Body of pancreas (tissue), 4 donors: ENCODE measurements at regions not wholly inside any gene's neighbourhood (a gene's known extent, or its start where the extent isn't known, plus 50 kb on each side); places are given as distances from the start of the nearest gene placed in this dataset.

Experiments used
- POLR2A ChIP-seq, 3 donors: fragments of 450-650 bp; IDR thresholded peaks; one replicate each; pipeline ENCODE4 v1.6.1; 2016; ENCODE audit warnings: antibody characterized with exemption in 3 of 3, mild to moderate bottlenecking in 2 of 3
- TF ChIP-seq, protein P1 (sequence below), 7 experiments: fragments of 450-650 bp in 4 of 7; fragments of 200-600 bp in 3 of 7; sonication (generic) in 3 of 7; IDR thresholded peaks; one replicate each; pipeline ENCODE4 v1.5.1; 2016 to 2019; ENCODE audit warnings: antibody characterized with exemption in 7 of 7

DNA sequence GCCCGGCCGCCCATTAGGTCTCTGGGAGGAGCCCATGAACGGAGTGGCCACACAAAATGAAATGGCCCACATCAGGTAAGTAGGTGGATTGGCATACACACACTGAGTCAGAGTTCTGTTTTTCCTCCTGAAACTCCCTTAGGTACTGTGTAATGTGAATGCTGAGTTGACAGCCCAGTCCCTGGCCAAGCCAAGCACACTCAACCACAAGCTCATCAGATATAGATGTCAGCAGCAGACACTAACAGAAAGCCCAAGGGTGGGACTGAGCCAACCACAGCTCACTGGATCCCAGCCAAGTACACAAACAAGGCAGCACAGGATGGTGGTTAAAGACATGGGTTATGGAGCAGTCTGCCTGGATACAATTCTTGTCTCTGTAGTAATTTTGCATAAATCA, 403.4 kb downstream of the GJA1 start:
- TF ChIP-seq, protein P1, sequence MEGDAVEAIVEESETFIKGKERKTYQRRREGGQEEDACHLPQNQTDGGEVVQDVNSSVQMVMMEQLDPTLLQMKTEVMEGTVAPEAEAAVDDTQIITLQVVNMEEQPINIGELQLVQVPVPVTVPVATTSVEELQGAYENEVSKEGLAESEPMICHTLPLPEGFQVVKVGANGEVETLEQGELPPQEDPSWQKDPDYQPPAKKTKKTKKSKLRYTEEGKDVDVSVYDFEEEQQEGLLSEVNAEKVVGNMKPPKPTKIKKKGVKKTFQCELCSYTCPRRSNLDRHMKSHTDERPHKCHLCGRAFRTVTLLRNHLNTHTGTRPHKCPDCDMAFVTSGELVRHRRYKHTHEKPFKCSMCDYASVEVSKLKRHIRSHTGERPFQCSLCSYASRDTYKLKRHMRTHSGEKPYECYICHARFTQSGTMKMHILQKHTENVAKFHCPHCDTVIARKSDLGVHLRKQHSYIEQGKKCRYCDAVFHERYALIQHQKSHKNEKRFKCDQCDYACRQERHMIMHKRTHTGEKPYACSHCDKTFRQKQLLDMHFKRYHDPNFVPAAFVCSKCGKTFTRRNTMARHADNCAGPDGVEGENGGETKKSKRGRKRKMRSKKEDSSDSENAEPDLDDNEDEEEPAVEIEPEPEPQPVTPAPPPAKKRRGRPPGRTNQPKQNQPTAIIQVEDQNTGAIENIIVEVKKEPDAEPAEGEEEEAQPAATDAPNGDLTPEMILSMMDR (IDR thresholded peaks at IDR 0.05) = no peak
- no peak for TF ChIP-seq POLR2A (IDR thresholded peaks at IDR 0.05)
